ENCODE measurements at regions not wholly inside any gene's neighbourhood (a gene's known extent, or its start where the extent isn't known, plus 50 kb on each side); places are given as distances from the start of the nearest gene placed in this dataset.

DNA sequence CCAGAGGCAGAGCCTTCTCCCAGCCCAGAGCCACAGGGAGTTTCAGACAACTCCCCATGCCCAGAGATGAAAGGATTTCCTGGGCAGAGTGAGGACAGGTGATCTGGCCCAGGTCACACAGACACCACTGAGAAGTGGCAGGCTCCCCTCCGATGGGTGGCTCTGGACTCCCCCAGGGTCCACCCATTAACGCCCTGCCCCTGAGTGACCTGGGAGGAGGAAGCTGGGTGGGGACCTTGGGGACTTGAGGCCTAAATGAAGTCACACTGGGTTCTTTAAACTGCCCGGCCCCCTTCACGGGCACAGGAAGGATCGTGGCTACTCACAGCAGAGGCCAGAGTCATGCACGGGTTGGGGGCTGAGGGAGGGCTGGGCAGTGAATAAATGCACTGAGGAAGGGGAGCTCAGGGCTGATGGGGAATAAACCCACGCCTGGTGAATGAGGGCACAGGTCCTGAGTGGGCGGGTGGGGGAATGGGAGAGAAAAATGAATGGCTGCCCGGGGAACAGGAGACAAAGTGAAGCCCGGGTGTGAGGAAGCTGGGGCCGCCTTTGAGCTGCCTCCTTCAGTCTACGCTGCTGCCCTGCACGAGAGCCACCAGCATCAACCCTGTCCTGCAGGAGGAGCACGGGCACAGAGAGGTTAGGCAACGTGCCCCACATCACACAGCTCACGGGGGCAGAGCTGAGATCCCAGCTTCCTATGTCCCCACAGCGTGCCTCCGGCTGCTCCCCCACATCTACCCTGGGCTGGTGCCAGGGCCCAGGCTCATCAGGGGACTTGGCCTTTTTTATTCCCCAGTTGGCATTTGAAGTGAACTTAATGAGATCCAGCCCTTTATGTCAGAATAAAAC, 404.3 kb downstream of the MATN1 start:
- Histone ChIP-seq H3K27me3 (no peaks in the 10 kb centered on the region), H3K36me3 (no peaks in the 10 kb centered on the region), H3K9me3 (no peaks in the 10 kb centered on the region), H3K4me3 (replicated peaks in 1 of 3) (no peak overlapping the region), H3K27ac (no peak overlapping the region), H3K4me1 (no peaks in the 10 kb centered on the region)
- intact Hi-C loops (cut with DNase I) = no loop called here
- DNase-seq = no peak
- TF ChIP-seq, protein P1, sequence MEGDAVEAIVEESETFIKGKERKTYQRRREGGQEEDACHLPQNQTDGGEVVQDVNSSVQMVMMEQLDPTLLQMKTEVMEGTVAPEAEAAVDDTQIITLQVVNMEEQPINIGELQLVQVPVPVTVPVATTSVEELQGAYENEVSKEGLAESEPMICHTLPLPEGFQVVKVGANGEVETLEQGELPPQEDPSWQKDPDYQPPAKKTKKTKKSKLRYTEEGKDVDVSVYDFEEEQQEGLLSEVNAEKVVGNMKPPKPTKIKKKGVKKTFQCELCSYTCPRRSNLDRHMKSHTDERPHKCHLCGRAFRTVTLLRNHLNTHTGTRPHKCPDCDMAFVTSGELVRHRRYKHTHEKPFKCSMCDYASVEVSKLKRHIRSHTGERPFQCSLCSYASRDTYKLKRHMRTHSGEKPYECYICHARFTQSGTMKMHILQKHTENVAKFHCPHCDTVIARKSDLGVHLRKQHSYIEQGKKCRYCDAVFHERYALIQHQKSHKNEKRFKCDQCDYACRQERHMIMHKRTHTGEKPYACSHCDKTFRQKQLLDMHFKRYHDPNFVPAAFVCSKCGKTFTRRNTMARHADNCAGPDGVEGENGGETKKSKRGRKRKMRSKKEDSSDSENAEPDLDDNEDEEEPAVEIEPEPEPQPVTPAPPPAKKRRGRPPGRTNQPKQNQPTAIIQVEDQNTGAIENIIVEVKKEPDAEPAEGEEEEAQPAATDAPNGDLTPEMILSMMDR (IDR thresholded peaks at IDR 0.05) = no peak
- TF ChIP-seq POLR2A (IDR thresholded peaks at IDR 0.05) = no peak
- 70 to 71% methylated on average over 16 to 18 of the region's 18 CpGs for WGBS, 2 donors

GRCh38 chr1:30318413-30318812, 405.0 kb downstream of the MATN1 start:
- H3K4me1 ChIP-seq = no peaks in the 10 kb centered on the region
- no peak overlapping the region for H3K27ac ChIP-seq
- DNase-seq = no peak
- H3K4me3 ChIP-seq (replicated peaks in 1 of 3) = no peak overlapping the region
- TF ChIP-seq, protein P1 (IDR thresholded peaks at IDR 0.05) = no peak
- TF ChIP-seq POLR2A (IDR thresholded peaks at IDR 0.05) = no peak
- no peaks in the 10 kb centered on the region for H3K27me3 ChIP-seq
- H3K9me3 ChIP-seq = no peaks in the 10 kb centered on the region
- H3K36me3 ChIP-seq = no peaks in the 10 kb centered on the region
- 35 to 49% methylated on average over 8 of the region's 8 CpGs for WGBS, 2 donors
- intact Hi-C loops (cut with DNase I) = no loop called here

DNA sequence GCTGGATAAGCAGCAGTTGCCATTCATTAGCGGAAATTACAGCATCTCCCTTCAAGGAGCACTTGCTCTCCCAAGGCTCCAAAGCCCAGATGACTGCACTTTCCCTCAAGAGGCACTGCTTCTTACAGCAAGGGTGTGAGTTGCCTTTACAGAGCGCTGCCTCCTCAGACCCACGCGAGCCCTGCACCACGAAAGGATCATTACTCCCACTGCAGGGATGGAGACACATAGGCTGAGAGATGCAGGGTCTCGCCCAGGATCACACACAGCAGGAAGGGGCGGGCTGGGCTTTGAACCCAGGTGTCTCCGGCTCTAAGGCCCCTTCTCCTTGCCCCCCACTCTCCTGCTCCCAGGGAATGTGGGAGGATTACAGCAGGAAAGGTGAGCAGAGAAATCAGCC, 405.5 kb downstream of the MATN1 start:
- intact Hi-C loops (cut with DNase I) = no loop called here
- WGBS, 2 donors = 59 to 60% methylated on average over 8 of the region's 8 CpGs
- H3K27me3 ChIP-seq = no peaks in the 10 kb centered on the region
- H3K4me1 ChIP-seq = no peaks in the 10 kb centered on the region
- no peak for DNase-seq
- H3K9me3 ChIP-seq = no peaks in the 10 kb centered on the region
- TF ChIP-seq, protein P1 (IDR thresholded peaks at IDR 0.05) = no peak
- no peak for TF ChIP-seq POLR2A (IDR thresholded peaks at IDR 0.05)
- no peak overlapping the region for H3K27ac ChIP-seq
- H3K4me3 ChIP-seq (replicated peaks in 1 of 3) = no peak overlapping the region
- H3K36me3 ChIP-seq = no peaks in the 10 kb centered on the region

DNA sequence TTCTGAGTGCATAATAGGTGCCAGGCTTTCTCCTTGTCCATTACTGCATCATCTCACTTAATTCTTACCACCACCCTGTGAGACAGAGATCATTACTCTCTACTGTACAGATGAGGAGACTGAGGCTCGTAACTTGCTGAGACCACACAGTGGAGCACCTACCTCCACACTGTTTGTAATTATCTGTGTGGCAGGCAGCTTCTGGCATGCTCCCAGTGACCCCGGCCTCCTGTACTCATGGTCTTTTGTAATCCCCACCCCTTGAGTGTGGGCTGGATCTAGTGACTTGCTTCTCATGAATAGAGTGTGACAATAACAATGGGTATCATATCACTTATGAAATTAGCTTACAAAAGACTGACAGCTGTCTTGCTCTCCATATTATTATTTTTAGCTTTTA, 407.3 kb downstream of the MATN1 start:
- H3K4me3 ChIP-seq (replicated peaks in 1 of 3) = no peak overlapping the region
- intact Hi-C loops (cut with DNase I) = no loop called here
- TF ChIP-seq, protein P1 (IDR thresholded peaks at IDR 0.05) = no peak
- TF ChIP-seq POLR2A (IDR thresholded peaks at IDR 0.05) = no peak
- no peaks in the 10 kb centered on the region for H3K4me1 ChIP-seq
- no peaks in the 10 kb centered on the region for H3K36me3 ChIP-seq
- DNase-seq = no peak
- H3K9me3 ChIP-seq = no peaks in the 10 kb centered on the region
- 82 to 88% methylated on average over 2 of the region's 2 CpGs for WGBS, 2 donors
- no peaks in the 10 kb centered on the region for H3K27me3 ChIP-seq
- no peak overlapping the region for H3K27ac ChIP-seq

DNA sequence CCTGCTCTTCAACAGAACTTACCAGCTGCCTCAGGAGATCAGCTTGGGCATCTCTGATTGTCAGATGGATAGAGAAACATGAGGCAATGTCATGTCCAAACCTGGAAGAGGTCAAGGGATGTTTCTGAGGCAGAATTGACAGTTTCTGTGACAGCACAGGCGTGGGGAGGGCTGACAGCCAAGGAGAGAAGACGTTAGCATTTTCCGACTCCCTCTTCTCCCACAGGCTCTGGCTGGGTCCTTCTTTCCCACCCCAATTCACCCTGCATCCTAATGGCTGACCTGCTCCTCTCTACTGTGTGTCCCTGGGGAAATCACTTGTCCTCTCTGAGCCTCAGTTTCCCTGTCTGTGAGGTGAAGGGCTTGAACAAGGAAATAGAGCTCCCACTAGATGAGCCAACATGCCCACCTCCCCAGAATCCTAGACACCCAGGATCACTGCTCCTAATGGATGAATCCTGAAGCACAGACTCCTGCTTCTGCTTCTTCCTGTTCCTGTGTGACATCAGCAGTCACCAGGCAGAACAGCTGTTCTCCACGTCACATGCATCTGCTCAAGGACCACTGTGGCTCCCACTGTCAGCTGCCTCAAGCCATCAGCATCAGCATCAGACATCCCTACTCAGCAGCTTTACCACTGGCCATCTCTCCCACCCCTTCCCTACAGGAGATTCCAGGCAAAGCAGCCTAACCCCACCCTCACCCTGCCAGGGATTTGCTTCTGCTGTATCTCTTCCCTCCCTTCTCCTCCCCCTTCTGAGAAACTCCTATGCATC, 408.0 kb downstream of the MATN1 start:
- no peak overlapping the region for H3K4me3 ChIP-seq (replicated peaks in 1 of 3)
- TF ChIP-seq, protein P1 (IDR thresholded peaks at IDR 0.05) = no peak
- TF ChIP-seq POLR2A (IDR thresholded peaks at IDR 0.05) = no peak
- H3K36me3 ChIP-seq = no peaks in the 10 kb centered on the region
- no peak for DNase-seq
- intact Hi-C loops (cut with DNase I) = no loop called here
- WGBS, 2 donors = 57 to 64% methylated on average over 4 of the region's 4 CpGs
- H3K9me3 ChIP-seq = no peaks in the 10 kb centered on the region
- H3K4me1 ChIP-seq = no peaks in the 10 kb centered on the region
- no peak overlapping the region for H3K27ac ChIP-seq
- no peaks in the 10 kb centered on the region for H3K27me3 ChIP-seq

Data from thyroid gland (tissue), 4 donors.